Activated naive CD4-positive, alpha-beta T cell treated with anti-CD3 and anti-CD28 coated beads for 36 hours (primary cell): ENCODE measurements at regions not wholly inside any gene's neighbourhood (a gene's known extent, or its start where the extent isn't known, plus 50 kb on each side); places are given as distances from the start of the nearest gene placed in this dataset.
"Not testable (repeated sequence)": the region's sequence is repeated elsewhere in the genome, so short reads cannot be mapped to it uniquely, and the experiment has no call there.

Experiments used
- CTCF ChIA-PET: fragments of 350-600 bp; sonication (Branson Sonifier 250); formaldehyde crosslinking; loops from one replicate; lab custom pipeline; 2021; ENCODE audit warnings: antibody characterized with exemption; lab: Charles Lee
- DNase-seq: peaks from one replicate; pipeline ENCODE4 v3.0.0-alpha.2; 2020
- H3K27ac Mint-ChIP-seq: one replicate; pipeline ENCODE4 v1.8.0; 2021; ENCODE audit warnings: mild to moderate bottlenecking, mixed read lengths
- H3K27me3 Mint-ChIP-seq: one replicate; pipeline ENCODE4 v1.8.0; 2021; ENCODE audit warnings: low read depth, mixed read lengths
- H3K36me3 Mint-ChIP-seq: one replicate; pipeline ENCODE4 v1.8.0; 2021; ENCODE audit warnings: low read depth, mixed read lengths
- H3K4me1 Mint-ChIP-seq: one replicate; pipeline ENCODE4 v1.8.0; 2021; ENCODE audit warnings: low read depth, mixed read lengths
- H3K4me3 Mint-ChIP-seq: one replicate; pipeline ENCODE4 v1.8.0; 2021; ENCODE audit warnings: mild to moderate bottlenecking, moderate library complexity, mixed read lengths
- H3K9me3 Mint-ChIP-seq: one replicate; pipeline ENCODE4 v1.8.0; 2021; ENCODE audit warnings: mixed read lengths
- intact Hi-C: fragments of 100-400 bp; cut with micrococcal nuclease; formaldehyde crosslinking; loops from one replicate; pipeline ENCODE4 v1.15.1; 2023

DNA sequence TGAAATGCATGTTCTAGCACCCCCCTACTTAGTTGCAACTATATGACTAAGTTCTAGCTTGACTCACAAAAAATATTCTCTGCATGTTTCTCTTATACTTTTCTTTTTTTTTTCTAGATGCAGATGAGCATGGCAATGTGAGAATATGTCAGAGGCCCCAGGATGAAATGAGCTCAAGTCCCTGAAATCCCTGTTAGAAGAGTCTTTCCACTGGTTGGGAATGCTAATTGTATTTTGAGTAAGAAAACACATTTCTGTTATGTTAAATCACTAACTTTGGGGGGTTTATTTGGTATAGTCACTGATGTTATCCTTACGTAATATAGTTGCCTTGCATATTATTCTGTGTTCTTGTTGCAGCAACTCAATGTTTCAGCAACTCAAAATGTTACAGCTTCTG lies 306.1 kb upstream of the CCDC179 start:
- H3K27me3 Mint-ChIP-seq: no peaks in the 10 kb centered on the region
- no peak overlapping the region for H3K4me3 Mint-ChIP-seq
- no peak overlapping the region for H3K27ac Mint-ChIP-seq
- H3K4me1 Mint-ChIP-seq: no peaks in the 10 kb centered on the region
- intact Hi-C loops: no loop called here
- DNase-seq: no peak
- H3K36me3 Mint-ChIP-seq: no peaks in the 10 kb centered on the region
- CTCF ChIA-PET: no interaction called here
- no peaks in the 10 kb centered on the region for H3K9me3 Mint-ChIP-seq

DNA sequence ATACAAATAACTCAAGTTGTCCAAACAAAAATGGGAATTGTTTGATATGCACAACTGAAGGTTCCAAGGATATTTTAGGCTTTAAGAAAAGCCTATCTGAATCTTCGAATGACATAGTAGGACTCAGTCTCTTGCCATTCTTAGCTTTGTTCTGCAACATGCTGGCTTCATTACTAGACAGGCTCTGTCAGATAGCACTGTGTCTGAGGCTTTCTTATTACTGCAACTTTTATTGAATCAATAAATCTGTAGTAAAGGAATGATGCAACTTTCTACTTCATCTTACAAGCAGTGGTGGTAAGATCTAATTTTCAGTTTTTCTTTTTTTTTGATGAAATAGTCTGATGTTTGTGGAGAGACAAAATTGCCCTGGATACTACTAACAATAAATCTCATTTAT lies 319.3 kb upstream of the CCDC179 start:
- CTCF ChIA-PET: no interaction called here
- no peak overlapping the region for H3K27ac Mint-ChIP-seq
- no peaks in the 10 kb centered on the region for H3K36me3 Mint-ChIP-seq
- H3K9me3 Mint-ChIP-seq: peaks cover 2% of the 10 kb centered on the region
- no peaks in the 10 kb centered on the region for H3K4me1 Mint-ChIP-seq
- H3K4me3 Mint-ChIP-seq: no peak overlapping the region
- DNase-seq: no peak
- intact Hi-C loops: no loop called here
- H3K27me3 Mint-ChIP-seq: no peaks in the 10 kb centered on the region

DNA sequence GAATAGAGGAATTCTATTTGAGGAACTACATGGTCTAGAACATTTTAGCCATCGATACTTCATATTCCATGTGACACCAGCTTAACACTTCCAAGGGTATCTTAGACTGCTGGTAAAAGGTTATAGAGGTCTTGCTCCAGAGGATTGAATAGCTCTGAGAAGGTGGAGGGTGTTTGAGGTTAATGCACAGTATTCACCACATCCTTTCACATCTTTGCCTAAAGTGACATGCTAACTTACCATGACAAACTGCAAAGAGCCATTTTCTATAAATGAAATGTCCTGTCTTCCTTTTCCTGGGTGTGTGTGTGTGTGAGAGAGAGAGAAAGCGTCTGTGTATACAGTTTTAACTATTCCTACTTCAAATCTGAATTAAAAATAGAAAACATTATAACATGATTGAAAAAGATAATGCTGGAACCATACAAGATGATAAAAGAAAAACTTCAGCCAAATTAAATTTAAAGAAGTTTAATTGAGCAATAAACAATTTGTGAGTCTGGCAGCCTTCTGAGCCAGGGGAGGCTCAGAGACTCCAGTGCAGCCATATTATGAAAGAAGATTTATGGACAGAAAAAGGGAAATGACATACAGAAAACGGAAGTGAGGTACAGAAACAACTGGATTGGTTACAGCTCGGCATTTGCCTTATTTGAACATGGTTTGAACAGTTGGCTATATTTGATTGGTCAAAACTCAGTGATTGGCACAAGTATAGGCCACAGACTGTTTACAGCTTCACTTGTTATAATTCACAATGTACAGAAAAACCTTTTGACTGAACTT lies 320.9 kb upstream of the CCDC179 start:
- H3K4me1 Mint-ChIP-seq: no peaks in the 10 kb centered on the region
- no peak overlapping the region for H3K4me3 Mint-ChIP-seq
- no peak for DNase-seq
- no peaks in the 10 kb centered on the region for H3K36me3 Mint-ChIP-seq
- CTCF ChIA-PET: interaction anchor here (0.6 kb wide), 1 partner anchor 260 kb away, joined by 3 read pairs; no protein-coding TSS in a partner anchor
- intact Hi-C loops: no loop called here
- H3K9me3 Mint-ChIP-seq: no peaks in the 10 kb centered on the region
- H3K27me3 Mint-ChIP-seq: no peaks in the 10 kb centered on the region
- no peak overlapping the region for H3K27ac Mint-ChIP-seq

- no peak for DNase-seq
- no peaks in the 10 kb centered on the region for H3K4me1 Mint-ChIP-seq
- intact Hi-C loops: no loop called here
- H3K36me3 Mint-ChIP-seq: no peaks in the 10 kb centered on the region
- H3K27ac Mint-ChIP-seq: no peak overlapping the region
- H3K27me3 Mint-ChIP-seq: no peaks in the 10 kb centered on the region
- CTCF ChIA-PET: no interaction called here
- H3K4me3 Mint-ChIP-seq: no peak overlapping the region
- no peaks in the 10 kb centered on the region for H3K9me3 Mint-ChIP-seq
These were observed 332.0 kb upstream of the CCDC179 start for GRCh38 chr11:23192256-23192655.

DNA sequence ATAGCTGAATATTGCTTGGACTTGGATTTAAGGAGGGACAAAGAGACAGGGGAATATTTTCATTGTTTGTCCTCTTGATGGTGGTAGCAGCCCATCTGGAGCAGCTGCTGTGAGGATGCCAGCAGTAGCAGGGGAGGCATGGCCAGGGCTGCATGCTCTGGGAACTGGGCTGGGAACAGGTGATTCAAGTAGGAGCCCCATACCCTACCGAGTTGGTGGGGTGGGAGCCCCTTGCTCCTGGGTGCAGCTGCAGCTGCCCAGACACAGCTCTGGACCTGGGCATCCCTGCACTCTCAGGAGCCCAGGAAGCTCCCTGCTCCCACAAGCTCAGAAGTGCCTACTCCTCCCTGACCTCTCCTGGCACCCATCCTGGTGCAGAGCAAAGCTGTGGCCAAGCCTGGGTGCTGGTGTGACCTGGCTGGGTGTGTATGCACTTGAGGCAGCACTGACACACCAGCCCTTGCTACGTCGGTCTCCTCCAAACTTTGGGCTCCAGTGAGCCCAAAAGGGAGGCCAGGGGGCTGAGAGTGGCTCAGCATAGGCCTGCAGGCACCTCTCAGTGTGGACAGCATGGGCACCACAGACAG lies 341.8 kb upstream of the CCDC179 start:
- Mint-ChIP-seq H3K27ac (no peak overlapping the region), H3K36me3 (no peaks in the 10 kb centered on the region), H3K27me3 (no peaks in the 10 kb centered on the region), H3K4me1 (no peaks in the 10 kb centered on the region), H3K9me3 (peaks cover 14% of the 10 kb centered on the region), H3K4me3 (no peak overlapping the region)
- intact Hi-C loops: no loop called here
- CTCF ChIA-PET: no interaction called here
- no peak for DNase-seq

- H3K4me3 Mint-ChIP-seq: no peak overlapping the region
These were observed 342.3 kb upstream of the CCDC179 start for GRCh38 chr11:23202611-23203010.

DNA sequence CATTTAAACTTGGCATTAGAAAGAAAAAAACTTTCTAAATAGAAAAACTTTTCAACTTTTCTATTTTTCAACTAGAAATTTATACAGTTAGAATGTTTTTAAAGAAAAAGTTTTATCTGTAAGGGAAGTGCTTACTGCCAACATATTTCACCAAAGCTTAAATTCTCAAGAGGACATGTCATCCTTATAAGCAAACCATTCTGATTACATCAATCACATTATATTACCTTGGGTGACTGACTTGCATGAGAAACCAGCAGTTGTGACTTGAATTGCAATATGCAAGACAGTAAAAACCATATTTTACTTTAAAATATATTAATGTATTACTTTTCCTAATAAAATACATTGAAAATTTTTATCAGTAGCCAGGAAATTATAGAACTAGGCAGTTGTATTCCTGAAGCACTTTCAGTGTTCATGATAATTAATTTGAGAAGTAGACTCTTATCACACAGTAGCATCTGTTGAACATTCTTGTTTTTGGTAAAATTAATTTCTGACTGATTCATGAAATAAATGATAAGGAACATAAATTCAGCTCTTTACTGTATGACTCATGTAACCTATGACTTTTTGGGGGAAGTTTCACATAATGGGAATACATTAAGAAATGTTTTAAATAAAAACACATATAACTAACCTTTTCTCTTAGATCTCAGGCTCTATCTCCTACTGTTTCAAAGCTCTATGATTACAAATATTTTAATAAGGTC lies 345.0 kb upstream of the CCDC179 start:
- H3K4me1 Mint-ChIP-seq: no peaks in the 10 kb centered on the region
- CTCF ChIA-PET: no interaction called here
- DNase-seq: no peak
- no peak overlapping the region for H3K27ac Mint-ChIP-seq
- peaks cover 5% of the 10 kb centered on the region for H3K9me3 Mint-ChIP-seq
- no peaks in the 10 kb centered on the region for H3K36me3 Mint-ChIP-seq
- no peaks in the 10 kb centered on the region for H3K27me3 Mint-ChIP-seq
- H3K4me3 Mint-ChIP-seq: no peak overlapping the region
- intact Hi-C loops: no loop called here

More at GRCh38 chr11:23202611-23203010, 342.3 kb upstream of the CCDC179 start:
- DNase-seq: no peak
- Mint-ChIP-seq H3K4me1 (no peaks in the 10 kb centered on the region), H3K36me3 (no peaks in the 10 kb centered on the region), H3K27me3 (no peaks in the 10 kb centered on the region), H3K27ac (no peak overlapping the region), H3K9me3 (peaks cover 14% of the 10 kb centered on the region)
- intact Hi-C loops: no loop called here
- CTCF ChIA-PET: no interaction called here

DNA sequence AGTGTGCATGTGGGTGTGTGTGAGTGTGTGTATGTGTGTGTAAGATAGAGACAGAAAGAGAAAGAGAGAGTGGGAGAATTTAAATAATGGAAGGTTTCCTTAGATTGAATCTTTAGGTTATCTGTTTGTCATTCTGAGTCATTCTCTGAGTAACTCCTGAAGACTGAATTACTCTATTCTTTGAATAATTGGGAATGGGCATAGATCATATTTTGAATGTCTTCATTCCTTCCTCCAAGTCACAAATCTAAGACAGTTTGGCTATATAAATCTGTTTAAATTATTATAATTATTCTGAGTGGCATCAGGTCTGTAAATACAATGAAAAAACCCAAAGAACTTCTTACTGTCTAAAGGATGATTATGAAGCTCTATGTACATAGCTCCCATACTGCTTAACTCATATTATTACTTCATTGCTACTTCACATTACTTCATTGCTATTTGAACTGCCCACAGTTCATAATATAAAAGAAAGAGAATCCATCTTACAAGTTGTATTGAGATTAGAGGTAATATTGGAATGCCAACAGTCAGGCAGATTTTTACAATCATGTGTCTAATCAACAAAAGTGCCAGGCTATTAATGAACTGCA lies 346.6 kb upstream of the CCDC179 start:
- no peak overlapping the region for H3K4me3 Mint-ChIP-seq
- intact Hi-C loops: no loop called here
- no peak overlapping the region for H3K27ac Mint-ChIP-seq
- no peaks in the 10 kb centered on the region for H3K36me3 Mint-ChIP-seq
- CTCF ChIA-PET: no interaction called here
- DNase-seq: no peak
- peaks cover 5% of the 10 kb centered on the region for H3K9me3 Mint-ChIP-seq
- H3K27me3 Mint-ChIP-seq: no peaks in the 10 kb centered on the region
- H3K4me1 Mint-ChIP-seq: no peaks in the 10 kb centered on the region

GRCh38 chr11:23211221-23211620 lies 350.9 kb upstream of the CCDC179 start:
- H3K36me3 Mint-ChIP-seq: no peaks in the 10 kb centered on the region
- H3K27me3 Mint-ChIP-seq: no peaks in the 10 kb centered on the region
- peaks cover 6% of the 10 kb centered on the region for H3K9me3 Mint-ChIP-seq
- no peaks in the 10 kb centered on the region for H3K4me1 Mint-ChIP-seq
- DNase-seq: no peak
- CTCF ChIA-PET: no interaction called here
- no peak overlapping the region for H3K4me3 Mint-ChIP-seq
- intact Hi-C loops: no loop called here
- no peak overlapping the region for H3K27ac Mint-ChIP-seq

GRCh38 chr11:23212807-23213206 lies 352.5 kb upstream of the CCDC179 start:
- Mint-ChIP-seq H3K9me3 (peaks cover 6% of the 10 kb centered on the region), H3K36me3 (no peaks in the 10 kb centered on the region), H3K27me3 (no peaks in the 10 kb centered on the region), H3K4me3 (no peak overlapping the region), H3K27ac (no peak overlapping the region), H3K4me1 (no peaks in the 10 kb centered on the region)
- CTCF ChIA-PET: no interaction called here
- no peak for DNase-seq
- intact Hi-C loops: no loop called here

DNA sequence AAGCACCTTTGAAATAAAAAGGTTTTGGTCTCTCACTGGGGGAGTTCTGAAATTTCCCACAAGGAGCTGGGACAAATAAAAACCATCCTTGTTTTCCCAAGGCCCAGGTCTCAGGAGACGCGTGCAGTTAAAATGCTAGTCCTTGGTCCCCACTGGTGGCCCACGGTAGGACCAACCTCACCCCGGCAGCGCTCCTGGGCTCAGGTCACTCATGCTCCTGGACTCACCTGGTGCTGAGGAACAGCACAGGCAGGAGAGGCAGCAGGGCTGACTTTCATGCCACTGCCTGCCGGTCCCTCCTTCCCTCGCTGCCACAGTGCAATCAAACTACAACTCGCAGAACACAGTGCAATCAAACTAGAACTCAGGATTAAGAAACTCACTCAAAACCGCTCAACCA lies 356.8 kb upstream of the CCDC179 start:
- no peak overlapping the region for H3K4me3 Mint-ChIP-seq
- H3K4me1 Mint-ChIP-seq: no peaks in the 10 kb centered on the region
- DNase-seq: no peak
- no peaks in the 10 kb centered on the region for H3K27me3 Mint-ChIP-seq
- intact Hi-C loops: no loop called here
- peaks cover 14% of the 10 kb centered on the region for H3K9me3 Mint-ChIP-seq
- CTCF ChIA-PET: no interaction called here
- H3K27ac Mint-ChIP-seq: no peak overlapping the region
- no peaks in the 10 kb centered on the region for H3K36me3 Mint-ChIP-seq

DNA sequence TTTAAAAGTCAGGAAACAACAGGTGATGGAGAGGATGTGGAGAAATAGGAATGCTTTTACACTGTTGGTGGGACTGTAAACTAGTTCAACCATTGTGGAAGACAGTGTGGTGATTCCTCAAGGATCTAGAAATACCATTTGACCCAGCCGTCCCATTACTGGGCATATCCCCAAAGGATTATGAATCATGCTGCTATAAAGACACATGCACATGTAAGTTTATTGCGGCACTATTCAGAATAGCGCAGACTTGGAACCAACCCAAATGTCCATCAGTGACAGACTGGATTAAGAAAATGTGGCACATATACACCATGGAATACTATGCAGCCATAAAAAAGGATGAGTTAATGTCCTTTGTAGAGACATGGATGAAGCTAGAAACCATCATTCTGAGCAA lies 359.8 kb upstream of the CCDC179 start:
- H3K4me1 Mint-ChIP-seq, H3K36me3 Mint-ChIP-seq, CTCF ChIA-PET: not testable (repeated sequence)

More for the DNA sequence above, 359.8 kb upstream of the CCDC179 start:
- H3K27ac Mint-ChIP-seq, intact Hi-C loops, DNase-seq, H3K27me3 Mint-ChIP-seq, H3K4me3 Mint-ChIP-seq: not testable (repeated sequence)
- H3K9me3 Mint-ChIP-seq: peaks cover 14% of the 10 kb centered on the region
